ENCODE measurements at regions not wholly inside any gene's neighbourhood (a gene's known extent, or its start where the extent isn't known, plus 50 kb on each side); places are given as distances from the start of the nearest gene placed in this dataset.

DNA sequence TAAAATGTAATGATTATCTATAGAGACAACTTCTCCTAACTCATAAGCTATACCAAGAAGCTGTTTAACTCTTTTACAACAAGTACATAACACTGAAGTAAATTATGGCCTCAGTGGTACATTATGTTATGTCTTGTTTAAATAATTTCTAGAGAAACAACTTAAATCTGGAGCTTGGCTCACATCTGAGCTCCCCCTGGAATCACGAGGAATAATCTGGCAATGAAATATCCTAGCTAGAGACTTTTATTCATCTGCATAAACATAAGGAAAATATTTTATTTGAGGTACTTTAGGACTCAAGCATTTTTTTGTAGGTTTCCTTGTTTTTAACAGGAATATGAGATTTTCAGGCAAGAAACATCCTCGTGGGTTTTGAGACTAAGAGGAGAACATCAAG, 354.7 kb upstream of the SLC7A11 start:
- TF ChIP-seq, protein P1, sequence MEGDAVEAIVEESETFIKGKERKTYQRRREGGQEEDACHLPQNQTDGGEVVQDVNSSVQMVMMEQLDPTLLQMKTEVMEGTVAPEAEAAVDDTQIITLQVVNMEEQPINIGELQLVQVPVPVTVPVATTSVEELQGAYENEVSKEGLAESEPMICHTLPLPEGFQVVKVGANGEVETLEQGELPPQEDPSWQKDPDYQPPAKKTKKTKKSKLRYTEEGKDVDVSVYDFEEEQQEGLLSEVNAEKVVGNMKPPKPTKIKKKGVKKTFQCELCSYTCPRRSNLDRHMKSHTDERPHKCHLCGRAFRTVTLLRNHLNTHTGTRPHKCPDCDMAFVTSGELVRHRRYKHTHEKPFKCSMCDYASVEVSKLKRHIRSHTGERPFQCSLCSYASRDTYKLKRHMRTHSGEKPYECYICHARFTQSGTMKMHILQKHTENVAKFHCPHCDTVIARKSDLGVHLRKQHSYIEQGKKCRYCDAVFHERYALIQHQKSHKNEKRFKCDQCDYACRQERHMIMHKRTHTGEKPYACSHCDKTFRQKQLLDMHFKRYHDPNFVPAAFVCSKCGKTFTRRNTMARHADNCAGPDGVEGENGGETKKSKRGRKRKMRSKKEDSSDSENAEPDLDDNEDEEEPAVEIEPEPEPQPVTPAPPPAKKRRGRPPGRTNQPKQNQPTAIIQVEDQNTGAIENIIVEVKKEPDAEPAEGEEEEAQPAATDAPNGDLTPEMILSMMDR (conservative IDR thresholded peaks at IDR 0.05; ENCODE audit: low read length) = no peak
- no peak for TF ChIP-seq EZH2phosphoT487 (IDR thresholded peaks at IDR 0.05; ENCODE audit: borderline replicate concordance)
